ENCODE measurements at regions not wholly inside any gene's neighbourhood (a gene's known extent, or its start where the extent isn't known, plus 50 kb on each side); places are given as distances from the start of the nearest gene placed in this dataset.
A peak's percentile ranks its signal among the peaks of the same experiment; 100 is the strongest.
"Not testable (repeated sequence)": the region's sequence is repeated elsewhere in the genome, so short reads cannot be mapped to it uniquely, and the experiment has no call there.

DNA sequence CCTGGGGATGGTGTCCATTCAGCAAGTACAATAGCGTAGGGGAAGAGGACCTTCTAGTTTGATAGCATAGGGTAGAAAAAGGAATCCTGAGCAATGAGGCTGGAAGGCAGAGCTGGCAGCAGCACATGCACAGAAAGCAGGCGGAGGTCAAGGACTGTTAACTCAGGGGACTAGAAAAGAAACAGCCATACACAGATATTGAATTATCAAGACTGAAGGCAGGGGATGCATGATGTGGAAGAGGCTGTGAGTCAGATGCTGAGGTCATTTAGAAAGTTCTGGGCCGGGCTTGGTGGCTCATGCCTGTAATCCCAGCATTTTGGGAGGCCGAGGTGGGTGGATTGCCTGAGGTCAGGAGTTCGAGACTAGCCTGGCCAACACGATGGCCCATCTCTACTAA, 65.6 kb downstream of the OPTC start:
- DNase-seq = no peak

- not testable (repeated sequence) for DNase-seq
Observed at GRCh38 chr1:203561761-203562160, 64.9 kb upstream of the ATP2B4 start.

DNA sequence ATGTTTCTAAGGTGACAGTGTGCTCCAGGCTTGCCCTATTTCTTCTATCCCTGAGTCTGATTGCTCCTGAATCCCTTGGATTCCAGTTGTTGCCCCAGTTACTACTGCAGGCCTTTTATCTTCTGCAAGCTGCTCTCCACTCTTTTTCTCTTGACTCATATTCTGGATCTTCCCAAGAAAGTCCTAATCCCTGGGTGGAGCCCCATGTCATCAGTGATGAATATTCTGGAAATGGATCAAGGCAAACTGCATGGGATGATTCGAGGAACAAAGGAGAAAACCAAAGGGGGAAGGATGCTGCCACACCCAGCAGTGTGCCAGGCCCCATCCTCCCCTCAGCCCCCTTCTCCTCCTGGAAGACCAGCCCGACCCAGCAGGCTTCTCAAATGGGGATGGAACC, 63.3 kb upstream of the ATP2B4 start:
- no peak for DNase-seq

GRCh38 chr1:203564024-203564423, 62.6 kb upstream of the ATP2B4 start:
- no peak for DNase-seq

DNA sequence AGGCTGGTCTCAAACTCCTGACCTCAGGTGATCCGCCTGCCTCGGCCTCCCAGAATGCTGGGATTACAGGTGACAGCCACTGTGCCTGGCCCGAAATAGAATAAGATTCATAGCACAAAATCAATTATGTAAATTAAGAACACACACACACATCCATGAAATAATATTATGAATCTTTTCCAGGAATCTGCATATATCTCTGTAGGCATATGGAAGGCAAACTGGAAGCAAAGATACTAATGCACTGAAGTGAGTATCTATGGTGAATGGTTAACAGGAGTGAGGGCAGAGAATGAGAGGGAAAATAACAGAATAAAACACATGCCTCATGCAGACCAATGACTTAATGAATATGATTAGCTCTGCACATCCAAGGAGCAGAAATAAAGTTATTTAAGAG, 61.6 kb upstream of the ATP2B4 start:
- no peak for DNase-seq

- no peak for DNase-seq
Observed at GRCh38 chr1:203565981-203566380, 60.7 kb upstream of the ATP2B4 start.

GRCh38 chr1:203566966-203567365, 59.7 kb upstream of the ATP2B4 start:
- DNase-seq = not testable (repeated sequence)

DNA sequence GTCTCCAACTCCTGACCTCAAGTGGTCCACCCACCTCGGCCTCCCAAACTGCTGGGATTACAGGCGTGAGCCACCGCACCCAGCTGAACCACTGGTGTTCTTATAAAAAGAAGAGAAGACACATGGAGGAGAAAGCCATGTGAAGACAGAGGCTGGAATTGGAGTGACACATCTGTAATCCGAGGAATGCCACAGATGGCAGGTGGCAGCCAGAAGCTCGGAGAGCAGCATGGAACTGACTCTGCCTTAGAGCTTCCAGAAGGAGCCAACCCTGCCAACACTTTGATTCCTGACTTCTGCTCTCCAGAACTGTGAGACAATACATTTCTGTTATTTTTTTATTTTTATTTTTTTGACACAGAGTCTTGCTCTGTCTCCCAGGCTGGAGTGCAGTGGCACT, 59.0 kb upstream of the ATP2B4 start:
- no peak for DNase-seq

DNA sequence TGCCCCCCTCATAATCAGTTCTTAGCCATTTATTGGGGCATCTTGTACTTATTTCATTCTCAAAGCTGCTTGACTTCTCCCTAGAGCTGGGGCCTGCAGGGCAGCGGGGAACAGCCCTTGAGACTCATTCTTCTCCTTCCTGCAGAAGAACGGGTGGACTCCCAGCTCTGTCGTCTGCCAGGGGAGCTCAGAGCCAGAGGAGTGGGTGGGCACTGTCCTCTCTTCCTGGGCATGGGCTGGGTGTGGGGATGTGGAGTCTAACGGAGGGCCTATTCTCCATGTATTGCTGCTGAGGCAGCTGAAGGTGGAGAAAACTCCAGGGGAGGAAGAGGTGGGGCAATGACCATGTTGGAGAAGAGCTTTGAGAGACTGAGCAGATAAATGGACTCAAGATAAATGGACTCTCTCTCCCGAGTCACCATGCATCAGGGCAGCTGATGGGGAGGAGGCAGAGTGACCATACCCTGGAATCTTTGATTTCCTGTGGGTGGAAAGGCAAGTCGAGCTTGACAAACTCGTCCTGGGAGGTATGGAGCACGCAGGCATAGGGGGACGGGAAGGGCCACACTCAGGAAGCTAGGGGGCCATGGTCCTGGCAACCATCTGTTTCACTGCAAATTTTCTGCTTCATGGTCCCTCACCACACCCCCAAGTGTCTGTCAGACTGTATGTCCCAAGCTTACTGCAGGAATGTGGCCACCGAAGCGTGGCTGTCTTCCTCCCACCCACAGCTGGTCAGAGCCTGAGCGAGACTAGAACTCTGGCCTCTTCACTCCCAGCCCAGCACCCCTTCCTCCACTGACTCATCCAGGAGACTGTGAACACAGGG, 56.9 kb upstream of the ATP2B4 start:
- no peak for DNase-seq

DNA sequence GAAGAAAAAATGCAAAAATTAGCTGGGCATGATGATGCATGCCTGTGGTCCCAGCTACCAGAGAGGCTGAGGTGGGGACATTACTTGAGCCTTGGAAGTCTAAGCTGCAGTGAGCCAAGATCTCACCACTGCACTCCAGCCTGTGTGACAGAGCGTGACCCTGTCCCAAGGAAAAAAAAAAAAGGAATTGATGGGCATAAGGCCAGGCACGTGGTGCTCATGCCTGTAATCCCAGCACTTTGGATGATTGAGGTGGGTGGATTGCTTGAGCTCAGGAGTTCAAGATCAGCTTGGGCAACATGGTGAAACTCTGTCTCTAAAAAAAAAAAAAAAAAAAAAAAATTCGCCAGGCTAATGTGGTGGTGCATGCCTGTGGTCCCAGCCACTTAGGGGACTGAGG, 55.8 kb upstream of the ATP2B4 start:
- no peak for DNase-seq

DNA sequence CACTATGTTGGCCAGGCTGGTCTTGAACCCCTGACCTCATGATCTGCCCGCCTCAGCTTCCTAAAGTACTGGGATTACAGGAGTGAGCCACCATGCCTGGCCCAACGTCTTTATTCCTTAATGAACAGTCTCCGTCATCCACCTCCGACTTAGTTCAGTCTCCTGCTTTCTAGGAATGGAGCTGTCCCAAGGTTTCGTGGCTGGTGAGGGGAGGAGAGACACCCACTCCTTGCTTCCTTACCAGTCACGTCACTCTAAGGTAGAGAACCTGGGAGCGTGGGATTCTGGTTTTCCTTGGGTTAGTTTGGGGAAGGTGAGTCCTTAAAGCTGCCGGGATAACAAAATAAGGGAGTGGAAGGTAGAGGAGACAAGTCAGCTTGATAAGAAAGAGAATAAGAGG, 55.0 kb upstream of the ATP2B4 start:
- DNase-seq = no peak

GRCh38 chr1:203572134-203572625, 54.5 kb upstream of the ATP2B4 start:
- peak; percentile 72 for DNase-seq

GRCh38 chr1:203573730-203574129, 52.9 kb upstream of the ATP2B4 start:
- DNase-seq = no peak

Data from tongue (tissue), 1 donor.